ENCODE measurements at regions not wholly inside any gene's neighbourhood (a gene's known extent, or its start where the extent isn't known, plus 50 kb on each side); places are given as distances from the start of the nearest gene placed in this dataset.

- Histone ChIP-seq H3K36me3 (no peaks in the 10 kb centered on the region), H3K27ac (no peak overlapping the region), H3K4me1 (no peaks in the 10 kb centered on the region), H3K9me3 (no peaks in the 10 kb centered on the region), H3K27me3 (no peaks in the 10 kb centered on the region), H3K4me3 (no peak overlapping the region)
- in situ Hi-C loops (cut with MboI; ENCODE audit: low sequenced_read_pairs in 4 of 4) (no loop called here), intact Hi-C loops (cut with DNase I; ENCODE audit: low total_unique reads) (no loop called here)
- TF ChIP-seq, protein P1, sequence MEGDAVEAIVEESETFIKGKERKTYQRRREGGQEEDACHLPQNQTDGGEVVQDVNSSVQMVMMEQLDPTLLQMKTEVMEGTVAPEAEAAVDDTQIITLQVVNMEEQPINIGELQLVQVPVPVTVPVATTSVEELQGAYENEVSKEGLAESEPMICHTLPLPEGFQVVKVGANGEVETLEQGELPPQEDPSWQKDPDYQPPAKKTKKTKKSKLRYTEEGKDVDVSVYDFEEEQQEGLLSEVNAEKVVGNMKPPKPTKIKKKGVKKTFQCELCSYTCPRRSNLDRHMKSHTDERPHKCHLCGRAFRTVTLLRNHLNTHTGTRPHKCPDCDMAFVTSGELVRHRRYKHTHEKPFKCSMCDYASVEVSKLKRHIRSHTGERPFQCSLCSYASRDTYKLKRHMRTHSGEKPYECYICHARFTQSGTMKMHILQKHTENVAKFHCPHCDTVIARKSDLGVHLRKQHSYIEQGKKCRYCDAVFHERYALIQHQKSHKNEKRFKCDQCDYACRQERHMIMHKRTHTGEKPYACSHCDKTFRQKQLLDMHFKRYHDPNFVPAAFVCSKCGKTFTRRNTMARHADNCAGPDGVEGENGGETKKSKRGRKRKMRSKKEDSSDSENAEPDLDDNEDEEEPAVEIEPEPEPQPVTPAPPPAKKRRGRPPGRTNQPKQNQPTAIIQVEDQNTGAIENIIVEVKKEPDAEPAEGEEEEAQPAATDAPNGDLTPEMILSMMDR (IDR thresholded peaks at IDR 0.05 in 4 of 5, conservative IDR thresholded peaks at IDR 0.05 in 1 of 5), result no peak
- no peak for TF ChIP-seq POLR2A (IDR thresholded peaks at IDR 0.05)
- ATAC-seq, result no peak
- no peak for DNase-seq
Observed at GRCh38 chr19:29326849-29327840, 114.2 kb upstream of the UQCRFS1 start.

- DNase-seq, result no peak
- intact Hi-C loops (cut with DNase I; ENCODE audit: low total_unique reads), result no loop called here
- Histone ChIP-seq H3K36me3 (no peaks in the 10 kb centered on the region), H3K27ac (no peak overlapping the region), H3K4me3 (no peak overlapping the region), H3K4me1 (no peaks in the 10 kb centered on the region), H3K27me3 (no peaks in the 10 kb centered on the region), H3K9me3 (no peaks in the 10 kb centered on the region)
- ATAC-seq, result no peak
- no peak for TF ChIP-seq POLR2A (IDR thresholded peaks at IDR 0.05)
- TF ChIP-seq, protein P1 (IDR thresholded peaks at IDR 0.05 in 4 of 5, conservative IDR thresholded peaks at IDR 0.05 in 1 of 5), result no peak
- in situ Hi-C loops (cut with MboI; ENCODE audit: low sequenced_read_pairs in 4 of 4), result no loop called here
Observed at GRCh38 chr19:29328586-29328985, 115.6 kb upstream of the UQCRFS1 start.

GRCh38 chr19:29329460-29330134 lies 116.6 kb upstream of the UQCRFS1 start:
- in situ Hi-C loops (cut with MboI; ENCODE audit: low sequenced_read_pairs in 4 of 4) (no loop called here), intact Hi-C loops (cut with DNase I; ENCODE audit: low total_unique reads) (no loop called here)
- TF ChIP-seq, protein P1 (IDR thresholded peaks at IDR 0.05 in 4 of 5, conservative IDR thresholded peaks at IDR 0.05 in 1 of 5), result no peak
- no peak for TF ChIP-seq POLR2A (IDR thresholded peaks at IDR 0.05)
- no peaks in the 10 kb centered on the region for H3K36me3 ChIP-seq
- ATAC-seq, result no peak
- no peaks in the 10 kb centered on the region for H3K4me1 ChIP-seq
- DNase-seq, result no peak
- no peaks in the 10 kb centered on the region for H3K9me3 ChIP-seq
- H3K4me3 ChIP-seq, result no peak overlapping the region
- H3K27me3 ChIP-seq, result no peaks in the 10 kb centered on the region
- no peak overlapping the region for H3K27ac ChIP-seq

DNA sequence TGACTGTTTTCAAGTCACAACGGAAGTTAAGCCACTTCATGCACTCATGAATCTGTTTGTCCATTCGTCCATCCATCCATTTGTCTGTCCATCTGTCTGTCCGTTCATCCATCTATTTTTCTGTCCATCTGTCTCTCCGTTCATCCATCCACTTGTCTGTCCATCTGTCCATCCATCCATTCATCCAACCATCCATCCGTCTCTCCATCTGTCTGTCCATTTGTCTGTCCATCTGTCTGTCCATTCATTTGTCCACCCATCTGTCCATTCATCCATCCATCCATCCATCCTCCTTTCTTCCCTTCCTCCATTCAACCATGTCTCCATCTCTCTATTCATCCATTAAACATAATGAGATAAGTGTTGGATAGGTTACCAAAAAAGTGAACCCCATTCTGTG lies 123.5 kb upstream of the UQCRFS1 start:
- DNase-seq, result no peak
- TF ChIP-seq, protein P1 (IDR thresholded peaks at IDR 0.05 in 4 of 5, conservative IDR thresholded peaks at IDR 0.05 in 1 of 5), result no peak
- no peak for TF ChIP-seq POLR2A (IDR thresholded peaks at IDR 0.05)
- no peak for ATAC-seq
- in situ Hi-C loops (cut with MboI; ENCODE audit: low sequenced_read_pairs in 4 of 4) (no loop called here), intact Hi-C loops (cut with DNase I; ENCODE audit: low total_unique reads) (no loop called here)
- H3K36me3 ChIP-seq, result no peaks in the 10 kb centered on the region
- no peaks in the 10 kb centered on the region for H3K4me1 ChIP-seq
- no peak overlapping the region for H3K27ac ChIP-seq
- H3K9me3 ChIP-seq, result no peaks in the 10 kb centered on the region
- H3K4me3 ChIP-seq, result no peak overlapping the region
- H3K27me3 ChIP-seq, result no peaks in the 10 kb centered on the region

Data from gastrocnemius medialis (tissue), 4 donors.